WERI-Rb-1 (cell line): ENCODE measurements at regions not wholly inside any gene's neighbourhood (a gene's known extent, or its start where the extent isn't known, plus 50 kb on each side); places are given as distances from the start of the nearest gene placed in this dataset.

Experiments used
- DNase-seq: peaks from one replicate; pipeline ENCODE4 v3.0.0-alpha.2; 2020
- H3K27ac ChIP-seq: fragments of 250-450 bp; sonication (Bioruptor Pico); 2 replicates; pipeline ENCODE4 v1.5.1; 2020; ENCODE audit warnings: mild to moderate bottlenecking, moderate library complexity
- H3K27me3 ChIP-seq: fragments of 250-450 bp; sonication (Bioruptor Pico); 2 replicates; pipeline ENCODE4 v1.5.1; 2021; ENCODE audit warnings: mild to moderate bottlenecking, low read depth, moderate library complexity; ENCODE audit not compliant: insufficient read depth, severe bottlenecking
- H3K36me3 ChIP-seq: fragments of 250-450 bp; sonication (Bioruptor Pico); 2 replicates; pipeline ENCODE4 v1.5.1; 2020; ENCODE audit warnings: mild to moderate bottlenecking, moderate library complexity
- H3K4me3 ChIP-seq: 2 replicates; pipeline ENCODE4 v1.5.1; 2011; ENCODE audit warnings: low read depth, mild to moderate bottlenecking, control low read depth, low read length
- H3K9me3 ChIP-seq: fragments of 250-450 bp; sonication (Bioruptor Pico); 2 replicates; pipeline ENCODE4 v1.5.1; 2021; ENCODE audit warnings: mild to moderate bottlenecking, moderate library complexity; ENCODE audit not compliant: severe bottlenecking
- CTCF ChIP-seq: IDR thresholded peaks from 2 replicates; pipeline ENCODE4 v1.5.1; 2011; ENCODE audit warnings: low read depth, mild to moderate bottlenecking, control low read depth, inconsistent platforms, low read length

- H3K9me3 ChIP-seq, result no peaks in the 10 kb centered on the region
These were observed 696.2 kb upstream of the WWC1 start for GRCh38 chr5:167595196-167595595.

GRCh38 chr5:167598166-167598565, 693.3 kb upstream of the WWC1 start:
- no peak for DNase-seq

More at GRCh38 chr5:167595196-167595595, 696.2 kb upstream of the WWC1 start:
- no peak for DNase-seq
- H3K27me3 ChIP-seq, result no peaks in the 10 kb centered on the region
- no peak for TF ChIP-seq CTCF
- no peaks in the 10 kb centered on the region for H3K36me3 ChIP-seq
- no peak overlapping the region for H3K27ac ChIP-seq
- H3K4me3 ChIP-seq, result no peak overlapping the region

GRCh38 chr5:167602067-167602466, 689.4 kb upstream of the WWC1 start:
- Histone ChIP-seq H3K27ac (no peak overlapping the region), H3K27me3 (no peaks in the 10 kb centered on the region), H3K9me3 (no peaks in the 10 kb centered on the region), H3K4me3 (no peak overlapping the region), H3K36me3 (no peaks in the 10 kb centered on the region)
- TF ChIP-seq CTCF, result no peak
- no peak for DNase-seq

More at GRCh38 chr5:167598166-167598565, 693.3 kb upstream of the WWC1 start:
- Histone ChIP-seq H3K4me3 (no peak overlapping the region), H3K27me3 (no peaks in the 10 kb centered on the region), H3K36me3 (no peaks in the 10 kb centered on the region), H3K27ac (no peak overlapping the region), H3K9me3 (no peaks in the 10 kb centered on the region)
- TF ChIP-seq CTCF, result no peak

- no peak for DNase-seq
- Histone ChIP-seq H3K27ac (no peak overlapping the region), H3K9me3 (no peaks in the 10 kb centered on the region), H3K27me3 (no peaks in the 10 kb centered on the region), H3K4me3 (no peak overlapping the region), H3K36me3 (no peaks in the 10 kb centered on the region)
- TF ChIP-seq CTCF, result no peak
These were observed 688.3 kb upstream of the WWC1 start for GRCh38 chr5:167603135-167603534.

GRCh38 chr5:167608390-167609272, 682.8 kb upstream of the WWC1 start:
- H3K27me3 ChIP-seq, result no peaks in the 10 kb centered on the region
- no peak for DNase-seq
- no peak overlapping the region for H3K4me3 ChIP-seq
- H3K27ac ChIP-seq, result no peak overlapping the region
- no peaks in the 10 kb centered on the region for H3K36me3 ChIP-seq
- no peak for TF ChIP-seq CTCF
- H3K9me3 ChIP-seq, result no peaks in the 10 kb centered on the region
